Right lobe of liver (tissue), 6 donors: ENCODE measurements at regions not wholly inside any gene's neighbourhood (a gene's known extent, or its start where the extent isn't known, plus 50 kb on each side); places are given as distances from the start of the nearest gene placed in this dataset.

Source experiments
- ATAC-seq, 4 donors: fragments of 200-7000 bp; cut with Tn5 transposase; one replicate each; pipeline ENCODE4 v1.9.1; 2020; ENCODE audit warnings: mild to moderate bottlenecking in 4 of 4, moderate library complexity in 4 of 4
- DNase-seq, 3 donors: peaks; one replicate each; pipeline ENCODE4 v3.0.0-alpha.2; 2020
- H3K27ac ChIP-seq, 3 donors: fragments of 200-600 bp; one replicate each; pipeline ENCODE4 v1.8.0; 2022
- H3K27me3 ChIP-seq, 2 donors: fragments of 200-600 bp; one replicate each; pipeline ENCODE4 v1.8.0; 2022
- H3K36me3 ChIP-seq, 4 donors: fragments of 200-600 bp; sonication (generic) in 1 of 4; one replicate each; pipeline versions ENCODE4 v1.5.1 to v1.8.0; 2017 to 2022; ENCODE audit warnings: control low read depth in 1 of 4
- H3K4me1 ChIP-seq, 4 donors: fragments of 200-600 bp; sonication (generic) in 1 of 4; one replicate each; pipeline versions ENCODE4 v1.5.1 to v1.8.0; 2017 to 2022; ENCODE audit warnings: control low read depth in 1 of 4
- H3K4me3 ChIP-seq, 3 donors: fragments of 200-600 bp; one replicate each; pipeline ENCODE4 v1.8.0; 2022
- H3K9me3 ChIP-seq, 4 donors: fragments of 200-600 bp; sonication (generic) in 1 of 4; one replicate each; pipeline versions ENCODE4 v1.5.1 to v1.8.0; 2017 to 2022; ENCODE audit warnings: control low read depth in 1 of 4
- POLR2A ChIP-seq: fragments of 450-650 bp; IDR thresholded peaks from one replicate; pipeline ENCODE4 v1.6.1; 2017; ENCODE audit warnings: antibody characterized with exemption, mild to moderate bottlenecking
- WGBS: methylation state at CpG from one replicate; pipeline ENCODE4 v1.1.6; 2018; ENCODE audit warnings: low coverage, low lambda C conversion rate; ENCODE audit not compliant: insufficient coverage; ENCODE audit errors: missing lambda C conversion rate; 5-methylcytosine and 5-hydroxymethylcytosine counted together
- intact Hi-C, 2 donors: fragments of 100-400 bp; cut with DNase I; formaldehyde crosslinking; loops; one replicate each; pipeline versions ENCODE4 v1.11.2 to v1.14.1; 2022
- TF ChIP-seq, protein P1 (sequence below), 4 donors: fragments of 200-600 bp in 3 of 4; fragments of 450-650 bp in 1 of 4; IDR thresholded peaks; one replicate each; pipeline versions ENCODE4 v1.5.1 to v1.8.0; 2016 to 2022; ENCODE audit warnings: antibody characterized with exemption in 4 of 4, mild to moderate bottlenecking in 2 of 4
- donor health status: DM: no; HTN: yes; CAD: no.
- donor health status: DM: no; HTN: no; CAD: no.
- donor health status: DM: no; HTN: no; CAD: no.
- donor health status: DM: no; HTN: yes; CAD: no.
- donor health status: DM: no; HTN: yes; CAD: no.

- no peaks in the 10 kb centered on the region for H3K9me3 ChIP-seq
- no peak overlapping the region for H3K4me3 ChIP-seq
- intact Hi-C loops: no loop called here
- no peaks in the 10 kb centered on the region for H3K4me1 ChIP-seq
- H3K27me3 ChIP-seq: no peaks in the 10 kb centered on the region
- H3K36me3 ChIP-seq: no peaks in the 10 kb centered on the region
- H3K27ac ChIP-seq: no peak overlapping the region
- DNase-seq (no peak), ATAC-seq (no peak)
- TF ChIP-seq POLR2A: no peak
- TF ChIP-seq, protein P1, sequence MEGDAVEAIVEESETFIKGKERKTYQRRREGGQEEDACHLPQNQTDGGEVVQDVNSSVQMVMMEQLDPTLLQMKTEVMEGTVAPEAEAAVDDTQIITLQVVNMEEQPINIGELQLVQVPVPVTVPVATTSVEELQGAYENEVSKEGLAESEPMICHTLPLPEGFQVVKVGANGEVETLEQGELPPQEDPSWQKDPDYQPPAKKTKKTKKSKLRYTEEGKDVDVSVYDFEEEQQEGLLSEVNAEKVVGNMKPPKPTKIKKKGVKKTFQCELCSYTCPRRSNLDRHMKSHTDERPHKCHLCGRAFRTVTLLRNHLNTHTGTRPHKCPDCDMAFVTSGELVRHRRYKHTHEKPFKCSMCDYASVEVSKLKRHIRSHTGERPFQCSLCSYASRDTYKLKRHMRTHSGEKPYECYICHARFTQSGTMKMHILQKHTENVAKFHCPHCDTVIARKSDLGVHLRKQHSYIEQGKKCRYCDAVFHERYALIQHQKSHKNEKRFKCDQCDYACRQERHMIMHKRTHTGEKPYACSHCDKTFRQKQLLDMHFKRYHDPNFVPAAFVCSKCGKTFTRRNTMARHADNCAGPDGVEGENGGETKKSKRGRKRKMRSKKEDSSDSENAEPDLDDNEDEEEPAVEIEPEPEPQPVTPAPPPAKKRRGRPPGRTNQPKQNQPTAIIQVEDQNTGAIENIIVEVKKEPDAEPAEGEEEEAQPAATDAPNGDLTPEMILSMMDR (IDR thresholded peaks at IDR 0.05): no peak
- WGBS: no CpG with 5 or more reads among the region's 2 CpGs
Observed at GRCh38 chr3:33929813-33930212, 131.4 kb downstream of the PDCD6IP start.

- H3K27me3 ChIP-seq: no peaks in the 10 kb centered on the region
- no peaks in the 10 kb centered on the region for H3K36me3 ChIP-seq
- ATAC-seq: no peak
- H3K9me3 ChIP-seq: no peaks in the 10 kb centered on the region
- no peak overlapping the region for H3K27ac ChIP-seq
- intact Hi-C loops: no loop called here
- no peaks in the 10 kb centered on the region for H3K4me1 ChIP-seq
- no peak overlapping the region for H3K4me3 ChIP-seq
- no peak for DNase-seq
- TF ChIP-seq, protein P1 (IDR thresholded peaks at IDR 0.05): no peak
- TF ChIP-seq POLR2A: no peak
Observed at GRCh38 chr3:33931512-33931911, 133.1 kb downstream of the PDCD6IP start.

GRCh38 chr3:33932010-33932764 lies 133.8 kb downstream of the PDCD6IP start:
- no peak for ATAC-seq
- no peaks in the 10 kb centered on the region for H3K36me3 ChIP-seq
- no peak for DNase-seq
- 53% methylated on average over 4 of the region's 6 CpGs for WGBS
- no peaks in the 10 kb centered on the region for H3K4me1 ChIP-seq
- intact Hi-C loops: no loop called here
- no peaks in the 10 kb centered on the region for H3K9me3 ChIP-seq
- TF ChIP-seq, protein P1 (IDR thresholded peaks at IDR 0.05): no peak
- TF ChIP-seq POLR2A: no peak
- H3K27ac ChIP-seq: no peak overlapping the region
- H3K27me3 ChIP-seq: no peaks in the 10 kb centered on the region
- H3K4me3 ChIP-seq: no peak overlapping the region

DNA sequence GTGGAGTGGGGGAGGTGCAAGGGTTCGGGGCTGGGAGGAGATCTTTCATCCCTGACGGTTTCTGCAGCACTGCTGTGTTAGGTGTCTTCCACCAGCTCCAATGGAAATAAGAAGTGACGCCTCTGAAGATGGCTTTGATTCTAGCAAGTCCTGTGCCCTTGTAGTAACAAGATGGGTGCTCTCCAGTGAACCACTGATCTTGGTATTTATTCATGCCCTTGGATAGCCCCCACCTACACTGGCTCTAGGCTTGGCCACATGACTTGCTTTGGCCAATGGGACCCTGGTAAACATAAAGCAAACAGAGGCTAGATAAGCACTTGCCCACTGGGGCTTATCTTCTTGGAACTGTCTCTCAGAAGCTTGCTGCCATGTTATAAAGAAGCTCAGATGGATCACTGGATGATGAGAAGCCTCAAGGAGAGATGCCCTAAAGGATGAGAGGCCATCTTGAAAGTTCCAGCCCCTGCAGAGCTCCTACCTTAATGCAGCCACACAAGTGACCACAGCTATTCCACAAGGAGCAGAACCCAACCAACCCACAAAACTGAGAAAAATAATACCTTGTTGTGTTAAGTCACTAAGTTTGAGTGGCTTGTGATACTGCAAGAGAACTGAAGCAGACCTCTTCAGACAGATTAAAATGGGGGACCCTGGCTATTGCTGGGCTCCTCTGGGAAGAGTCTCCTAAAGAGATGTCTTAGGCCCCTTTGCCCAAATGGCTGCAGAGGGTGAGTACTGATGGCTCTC lies 137.9 kb downstream of the PDCD6IP start:
- intact Hi-C loops: no loop called here
- Histone ChIP-seq H3K27me3 (no peaks in the 10 kb centered on the region), H3K4me3 (no peak overlapping the region), H3K36me3 (no peaks in the 10 kb centered on the region), H3K9me3 (no peaks in the 10 kb centered on the region), H3K4me1 (no peaks in the 10 kb centered on the region), H3K27ac (no peak overlapping the region)
- 44% methylated on average over 3 of the region's 3 CpGs for WGBS
- ATAC-seq: no peak
- DNase-seq: no peak
- TF ChIP-seq POLR2A: no peak
- TF ChIP-seq, protein P1 (IDR thresholded peaks at IDR 0.05): no peak
